ENCODE measurements at regions not wholly inside any gene's neighbourhood (a gene's known extent, or its start where the extent isn't known, plus 50 kb on each side); places are given as distances from the start of the nearest gene placed in this dataset.
A peak's percentile ranks its signal among the peaks of the same experiment; 100 is the strongest.

DNA sequence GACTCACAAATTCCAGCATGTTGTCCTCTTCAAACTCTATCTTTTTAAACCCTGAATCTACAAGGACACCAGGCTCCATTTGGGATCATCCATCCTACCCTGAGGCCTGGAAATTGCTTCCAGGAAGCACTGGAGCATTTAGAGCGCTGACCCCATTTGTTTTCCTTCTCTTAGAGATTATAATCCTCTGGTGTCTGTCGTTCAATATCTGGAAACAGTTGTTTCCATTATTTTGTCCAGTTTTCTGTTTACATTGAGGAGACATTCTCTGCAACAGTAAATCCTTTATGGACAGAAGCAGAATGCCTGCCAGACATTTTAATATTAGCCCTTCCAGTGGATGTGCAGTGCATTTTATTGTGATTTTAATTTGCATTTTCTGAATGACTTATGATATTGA lies 119.4 kb upstream of the MEOX2 start:
- H3K4me3 ChIP-seq (ENCODE audit: low read depth, low read length) = no peak overlapping the region
- TF ChIP-seq, protein P1, sequence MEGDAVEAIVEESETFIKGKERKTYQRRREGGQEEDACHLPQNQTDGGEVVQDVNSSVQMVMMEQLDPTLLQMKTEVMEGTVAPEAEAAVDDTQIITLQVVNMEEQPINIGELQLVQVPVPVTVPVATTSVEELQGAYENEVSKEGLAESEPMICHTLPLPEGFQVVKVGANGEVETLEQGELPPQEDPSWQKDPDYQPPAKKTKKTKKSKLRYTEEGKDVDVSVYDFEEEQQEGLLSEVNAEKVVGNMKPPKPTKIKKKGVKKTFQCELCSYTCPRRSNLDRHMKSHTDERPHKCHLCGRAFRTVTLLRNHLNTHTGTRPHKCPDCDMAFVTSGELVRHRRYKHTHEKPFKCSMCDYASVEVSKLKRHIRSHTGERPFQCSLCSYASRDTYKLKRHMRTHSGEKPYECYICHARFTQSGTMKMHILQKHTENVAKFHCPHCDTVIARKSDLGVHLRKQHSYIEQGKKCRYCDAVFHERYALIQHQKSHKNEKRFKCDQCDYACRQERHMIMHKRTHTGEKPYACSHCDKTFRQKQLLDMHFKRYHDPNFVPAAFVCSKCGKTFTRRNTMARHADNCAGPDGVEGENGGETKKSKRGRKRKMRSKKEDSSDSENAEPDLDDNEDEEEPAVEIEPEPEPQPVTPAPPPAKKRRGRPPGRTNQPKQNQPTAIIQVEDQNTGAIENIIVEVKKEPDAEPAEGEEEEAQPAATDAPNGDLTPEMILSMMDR (IDR thresholded peaks at IDR 0.05; ENCODE audit: low read depth, low read length, missing control alignments) = no peak
- no peak for DNase-seq
- H3K27me3 ChIP-seq (replicated peaks) = no peaks in the 10 kb centered on the region
- no peak overlapping the region for H3K27ac ChIP-seq
- no peaks in the 10 kb centered on the region for H3K36me3 ChIP-seq (replicated peaks)
- in situ Hi-C loops (cut with HindIII; ENCODE audit: low pct_ligation_motif_present, low sequenced_read_pairs) = no loop called here

DNA sequence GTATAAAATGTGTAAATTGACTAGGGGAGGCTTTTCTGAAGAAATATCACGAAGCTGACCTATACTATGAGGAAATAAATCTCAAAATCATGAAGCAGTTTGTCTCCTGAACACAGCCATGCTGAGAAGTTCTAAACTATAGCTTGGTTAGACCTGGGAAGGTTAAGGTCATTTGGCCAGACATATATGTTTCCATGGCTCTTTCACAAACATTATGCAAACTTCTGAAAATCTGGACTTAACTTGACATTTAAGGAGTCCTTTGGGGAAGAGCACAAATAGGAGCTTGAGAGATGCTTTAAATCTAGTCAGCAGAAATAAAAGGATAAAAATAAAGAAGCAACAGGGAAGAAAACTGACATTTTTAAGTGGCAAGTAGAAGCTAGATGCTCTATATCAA lies 115.9 kb upstream of the MEOX2 start:
- TF ChIP-seq, protein P1 (IDR thresholded peaks at IDR 0.05; ENCODE audit: low read depth, low read length, missing control alignments) = no peak
- no peak overlapping the region for H3K4me3 ChIP-seq (ENCODE audit: low read depth, low read length)
- in situ Hi-C loops (cut with HindIII; ENCODE audit: low pct_ligation_motif_present, low sequenced_read_pairs) = no loop called here

DNA sequence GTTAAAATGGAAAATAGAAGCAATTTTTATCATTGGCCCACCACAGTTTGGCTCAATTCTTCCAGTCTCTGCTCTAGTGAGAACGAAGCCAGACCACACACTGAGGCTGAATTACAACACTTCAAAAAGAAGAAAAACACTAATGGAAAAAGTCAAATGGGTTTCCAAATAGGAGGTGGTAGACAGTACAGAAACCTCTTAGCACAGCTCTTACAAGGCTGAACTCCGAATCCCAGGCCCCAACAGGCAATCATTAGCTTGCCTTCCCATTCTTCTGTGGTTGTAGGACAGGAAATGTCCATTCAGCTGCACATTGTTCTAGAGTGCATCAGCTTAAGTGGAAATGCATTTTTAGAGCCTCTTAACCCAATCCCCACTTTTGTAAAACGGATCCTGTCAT lies 115.1 kb upstream of the MEOX2 start:
- in situ Hi-C loops (cut with HindIII; ENCODE audit: low pct_ligation_motif_present, low sequenced_read_pairs) = no loop called here
- no peaks in the 10 kb centered on the region for H3K27me3 ChIP-seq (replicated peaks)
- TF ChIP-seq, protein P1 (IDR thresholded peaks at IDR 0.05; ENCODE audit: low read depth, low read length, missing control alignments) = no peak

More for the DNA sequence above, 115.9 kb upstream of the MEOX2 start:
- Histone ChIP-seq H3K27ac (no peak overlapping the region), H3K36me3 (replicated peaks) (no peaks in the 10 kb centered on the region), H3K27me3 (replicated peaks) (no peaks in the 10 kb centered on the region)
- DNase-seq = no peak

DNA sequence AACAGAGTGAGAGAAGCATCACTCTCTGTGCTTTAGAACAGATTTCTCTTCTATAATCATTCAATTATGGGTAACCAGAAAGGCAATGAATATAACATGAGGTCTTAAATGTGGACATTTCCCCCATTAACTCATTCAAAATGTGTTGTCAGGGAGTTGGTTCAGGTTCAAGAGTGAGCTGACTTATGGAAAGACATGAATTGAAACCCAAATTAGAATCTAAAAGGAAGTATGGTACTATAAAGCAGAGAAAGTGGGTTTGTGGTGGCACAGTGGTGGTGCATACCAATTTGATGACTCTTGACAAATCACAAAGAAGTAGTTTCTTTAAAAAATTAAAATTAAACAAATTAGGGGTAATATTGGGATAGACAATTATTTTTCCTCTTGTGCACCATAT lies 114.6 kb upstream of the MEOX2 start:
- in situ Hi-C loops (cut with HindIII; ENCODE audit: low pct_ligation_motif_present, low sequenced_read_pairs) = no loop called here
- TF ChIP-seq, protein P1 (IDR thresholded peaks at IDR 0.05; ENCODE audit: low read depth, low read length, missing control alignments) = no peak
- H3K27me3 ChIP-seq (replicated peaks) = no peaks in the 10 kb centered on the region
- no peak for DNase-seq
- H3K36me3 ChIP-seq (replicated peaks) = no peaks in the 10 kb centered on the region
- H3K27ac ChIP-seq = no peak overlapping the region
- no peak overlapping the region for H3K4me3 ChIP-seq (ENCODE audit: low read depth, low read length)

More for the DNA sequence above, 115.1 kb upstream of the MEOX2 start:
- peak; percentile 70 for DNase-seq
- H3K36me3 ChIP-seq (replicated peaks) = no peaks in the 10 kb centered on the region
- no peak overlapping the region for H3K27ac ChIP-seq
- no peak overlapping the region for H3K4me3 ChIP-seq (ENCODE audit: low read depth, low read length)

DNA sequence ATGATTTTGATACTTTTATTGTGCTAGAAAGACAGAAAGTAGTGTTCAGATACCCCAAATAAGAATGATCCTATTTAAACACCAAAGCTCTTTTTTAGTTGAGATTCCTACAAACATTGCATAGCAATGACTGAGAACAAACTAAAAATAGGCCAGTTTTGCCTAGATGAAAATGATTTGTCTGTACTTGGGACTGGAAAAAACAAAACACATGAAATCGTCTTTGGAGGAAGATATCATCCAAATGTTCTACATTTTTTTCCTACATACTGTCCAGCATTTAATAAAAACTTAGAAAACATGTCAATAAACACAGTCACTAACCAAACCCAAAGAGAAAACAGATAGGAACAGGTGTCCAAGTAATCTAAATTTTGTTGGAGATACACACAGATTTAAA lies 111.6 kb upstream of the MEOX2 start:
- Histone ChIP-seq H3K4me3 (ENCODE audit: low read depth, low read length) (no peak overlapping the region), H3K27me3 (replicated peaks) (no peaks in the 10 kb centered on the region), H3K36me3 (replicated peaks) (no peaks in the 10 kb centered on the region), H3K27ac (no peak overlapping the region)
- in situ Hi-C loops (cut with HindIII; ENCODE audit: low pct_ligation_motif_present, low sequenced_read_pairs) = no loop called here
- DNase-seq = no peak
- TF ChIP-seq, protein P1 (IDR thresholded peaks at IDR 0.05; ENCODE audit: low read depth, low read length, missing control alignments) = no peak

DNA sequence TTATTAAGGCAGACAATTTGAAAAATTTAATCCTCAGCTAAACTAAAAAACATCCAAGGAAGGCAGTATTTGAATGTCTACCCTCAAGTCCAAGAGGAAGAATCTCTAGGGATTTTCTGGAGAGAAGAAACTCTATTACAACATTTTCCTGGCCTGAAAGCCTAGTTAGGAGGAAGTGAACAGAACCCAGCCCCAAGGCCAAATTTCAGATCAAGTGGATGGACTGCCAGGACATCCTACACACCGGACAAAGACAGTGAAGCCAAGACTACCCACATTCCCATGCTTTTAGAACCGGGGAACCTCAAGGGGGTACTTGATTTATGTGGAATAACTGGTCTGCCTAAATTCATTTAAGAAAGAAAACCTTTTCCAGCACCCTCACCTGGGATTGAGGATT lies 108.9 kb upstream of the MEOX2 start:
- in situ Hi-C loops (cut with HindIII; ENCODE audit: low pct_ligation_motif_present, low sequenced_read_pairs) = no loop called here
- TF ChIP-seq, protein P1 (IDR thresholded peaks at IDR 0.05; ENCODE audit: low read depth, low read length, missing control alignments) = no peak
- DNase-seq = no peak
- Histone ChIP-seq H3K36me3 (replicated peaks) (no peaks in the 10 kb centered on the region), H3K27me3 (replicated peaks) (no peaks in the 10 kb centered on the region), H3K27ac (no peak overlapping the region), H3K4me3 (ENCODE audit: low read depth, low read length) (no peak overlapping the region)
